Mesendoderm (in vitro differentiated cells): ENCODE measurements at regions not wholly inside any gene's neighbourhood (a gene's known extent, or its start where the extent isn't known, plus 50 kb on each side); places are given as distances from the start of the nearest gene placed in this dataset.

Source experiments
- DNase-seq: peaks from one replicate; pipeline ENCODE4 v3.0.0; 2013
- H2AK5ac ChIP-seq: 2 replicates; pipeline ENCODE4 v1.6.1; 2013; ENCODE audit warnings: low read length, inconsistent platforms
- H2BK120ac ChIP-seq: 2 replicates; pipeline ENCODE4 v1.6.1; 2013; ENCODE audit warnings: low read depth, mild to moderate bottlenecking, low read length, moderate library complexity, mixed read lengths
- H2BK15ac ChIP-seq: replicated peaks from 2 replicates; pipeline ENCODE4 v1.6.1; 2013; ENCODE audit warnings: low read depth, mild to moderate bottlenecking, moderate library complexity
- H2BK5ac ChIP-seq: 2 replicates; pipeline ENCODE4 v1.6.1; 2013; ENCODE audit warnings: low read length, inconsistent platforms
- H3K18ac ChIP-seq: 2 replicates; pipeline ENCODE4 v1.6.1; 2013; ENCODE audit warnings: mild to moderate bottlenecking, low read length, mixed read lengths
- H3K23ac ChIP-seq: one replicate; pipeline ENCODE4 v1.6.1; 2013; ENCODE audit warnings: low read length
- H3K27ac ChIP-seq: 2 replicates; pipeline ENCODE4 v1.5.1; 2013; ENCODE audit warnings: low read depth, mild to moderate bottlenecking, inconsistent platforms, low read length, moderate library complexity
- H3K27me3 ChIP-seq: 2 replicates; pipeline ENCODE4 v1.6.1; 2013; ENCODE audit warnings: low read length, control low read depth, mild to moderate bottlenecking, inconsistent platforms; ENCODE audit not compliant: insufficient read depth, poor library complexity
- H3K36me3 ChIP-seq: 2 replicates; pipeline ENCODE4 v1.6.1; 2013; ENCODE audit warnings: low read length, inconsistent platforms; ENCODE audit not compliant: control insufficient read depth, insufficient read depth
- H3K4ac ChIP-seq: one replicate; pipeline ENCODE4 v1.6.1; 2013; ENCODE audit warnings: low read depth, mild to moderate bottlenecking, low read length, moderate library complexity
- H3K4me1 ChIP-seq: 2 replicates; pipeline ENCODE4 v1.6.1; 2013; ENCODE audit warnings: low read depth, low read length, inconsistent platforms; ENCODE audit not compliant: control insufficient read depth
- H3K4me2 ChIP-seq: 2 replicates; pipeline ENCODE4 v1.6.1; 2013; ENCODE audit warnings: low read length
- H3K4me3 ChIP-seq: 2 replicates; pipeline ENCODE4 v1.5.1; 2013; ENCODE audit warnings: mild to moderate bottlenecking, low read length
- H3K56ac ChIP-seq: one replicate; pipeline ENCODE4 v1.6.1; 2013; ENCODE audit warnings: low read length
- H3K79me1 ChIP-seq: 2 replicates; pipeline ENCODE4 v1.6.1; 2013; ENCODE audit warnings: low read length, inconsistent platforms
- H3K79me2 ChIP-seq: 2 replicates; pipeline ENCODE4 v1.6.1; 2013; ENCODE audit warnings: mild to moderate bottlenecking, low read length; ENCODE audit not compliant: control insufficient read depth, insufficient read depth
- H3K9ac ChIP-seq: 2 replicates; pipeline ENCODE4 v1.6.1; 2013; ENCODE audit warnings: low read length, inconsistent platforms
- H4K5ac ChIP-seq: one replicate; pipeline ENCODE4 v1.6.1; 2013; ENCODE audit warnings: low read length
- H4K8ac ChIP-seq: one replicate; pipeline ENCODE4 v1.6.1; 2013; ENCODE audit warnings: low read depth, mild to moderate bottlenecking, control low read depth, low read length, moderate library complexity
- WGBS: extraction: QIAGEN DNeasy Blood & Tissue Kit; methylation state at CpG from one replicate; pipeline ENCODE4 v1.1.7; 2013; ENCODE audit warnings: low lambda C conversion rate, missing lambda C conversion rate; ENCODE audit not compliant: insufficient coverage; ENCODE audit errors: extremely low coverage; 5-methylcytosine and 5-hydroxymethylcytosine counted together

- no peak overlapping the region for H3K27ac ChIP-seq
- H2BK15ac ChIP-seq = no peak overlapping the region
- H2BK5ac ChIP-seq = no peak overlapping the region
Measured at GRCh38 chr2:18671363-18671762, 82.0 kb upstream of the NT5C1B start.

GRCh38 chr2:18668221-18668620 lies 78.9 kb upstream of the NT5C1B start:
- Histone ChIP-seq H2BK120ac (no peak overlapping the region), H3K4ac (no peak overlapping the region), H3K79me2 (no peaks in the 10 kb centered on the region), H3K27ac (no peak overlapping the region), H3K18ac (no peak overlapping the region), H3K4me3 (no peak overlapping the region), H3K23ac (no peak overlapping the region), H3K79me1 (no peaks in the 10 kb centered on the region), H3K4me1 (no peaks in the 10 kb centered on the region), H3K9ac (no peak overlapping the region), H2BK15ac (no peak overlapping the region), H4K5ac (no peak overlapping the region), H4K8ac (no peak overlapping the region), H3K56ac (no peak overlapping the region), H2BK5ac (no peak overlapping the region), H3K36me3 (no peaks in the 10 kb centered on the region), H3K27me3 (no peaks in the 10 kb centered on the region), H3K4me2 (no peak overlapping the region), H2AK5ac (no peak overlapping the region)
- WGBS = no CpG with 5 or more reads among the region's 2 CpGs
- no peak for DNase-seq

More at GRCh38 chr2:18671363-18671762, 82.0 kb upstream of the NT5C1B start:
- Histone ChIP-seq H3K36me3 (no peaks in the 10 kb centered on the region), H3K9ac (no peak overlapping the region), H4K8ac (no peak overlapping the region), H3K23ac (no peak overlapping the region), H2AK5ac (no peak overlapping the region), H3K4me3 (no peak overlapping the region), H3K27me3 (no peaks in the 10 kb centered on the region), H2BK120ac (no peak overlapping the region), H3K4me1 (no peaks in the 10 kb centered on the region), H4K5ac (no peak overlapping the region), H3K79me1 (no peaks in the 10 kb centered on the region), H3K56ac (no peak overlapping the region), H3K4me2 (no peak overlapping the region), H3K4ac (no peak overlapping the region), H3K18ac (no peak overlapping the region), H3K79me2 (no peaks in the 10 kb centered on the region)
- DNase-seq = no peak

GRCh38 chr2:18664421-18664820 lies 75.1 kb upstream of the NT5C1B start:
- whole genome bisulfite sequencing = no CpG with 5 or more reads among the region's 1 CpG

GRCh38 chr2:18663861-18664260 lies 74.5 kb upstream of the NT5C1B start:
- H3K36me3 ChIP-seq = no peaks in the 10 kb centered on the region
- H3K56ac ChIP-seq = no peak overlapping the region
- no peaks in the 10 kb centered on the region for H3K79me2 ChIP-seq
- H3K18ac ChIP-seq = no peak overlapping the region
- no peak overlapping the region for H3K4me3 ChIP-seq
- no peak overlapping the region for H4K5ac ChIP-seq
- whole genome bisulfite sequencing = no CpG with 5 or more reads among the region's 3 CpGs
- H3K79me1 ChIP-seq = no peaks in the 10 kb centered on the region
- H3K4ac ChIP-seq = no peak overlapping the region
- no peak overlapping the region for H2BK5ac ChIP-seq
- H4K8ac ChIP-seq = no peak overlapping the region
- no peak overlapping the region for H3K9ac ChIP-seq
- no peak overlapping the region for H2BK120ac ChIP-seq
- H3K23ac ChIP-seq = no peak overlapping the region
- H3K4me2 ChIP-seq = no peak overlapping the region
- H2BK15ac ChIP-seq = no peak overlapping the region
- no peak overlapping the region for H2AK5ac ChIP-seq
- H3K27ac ChIP-seq = no peak overlapping the region
- no peaks in the 10 kb centered on the region for H3K27me3 ChIP-seq
- no peak for DNase-seq
- no peaks in the 10 kb centered on the region for H3K4me1 ChIP-seq

More at GRCh38 chr2:18664421-18664820, 75.1 kb upstream of the NT5C1B start:
- Histone ChIP-seq H3K4me2 (no peak overlapping the region), H3K27ac (no peak overlapping the region), H3K36me3 (no peaks in the 10 kb centered on the region), H3K9ac (no peak overlapping the region), H3K56ac (no peak overlapping the region), H3K18ac (no peak overlapping the region), H3K79me1 (no peaks in the 10 kb centered on the region), H2BK120ac (no peak overlapping the region), H3K79me2 (no peaks in the 10 kb centered on the region), H3K4ac (no peak overlapping the region), H3K23ac (no peak overlapping the region), H4K5ac (no peak overlapping the region), H3K4me1 (no peaks in the 10 kb centered on the region), H3K4me3 (no peak overlapping the region), H3K27me3 (no peaks in the 10 kb centered on the region), H2AK5ac (no peak overlapping the region), H2BK15ac (no peak overlapping the region), H2BK5ac (no peak overlapping the region), H4K8ac (no peak overlapping the region)
- no peak for DNase-seq

- 100% methylated on average over 1 of the region's 5 CpGs for WGBS
- no peaks in the 10 kb centered on the region for H3K79me2 ChIP-seq
- no peaks in the 10 kb centered on the region for H3K79me1 ChIP-seq
- peak; percentile 13 for DNase-seq
- no peak overlapping the region for H3K23ac ChIP-seq
- no peak overlapping the region for H3K4me2 ChIP-seq
- H3K4ac ChIP-seq = no peak overlapping the region
- no peaks in the 10 kb centered on the region for H3K4me1 ChIP-seq
- no peak overlapping the region for H2AK5ac ChIP-seq
- no peak overlapping the region for H2BK15ac ChIP-seq
- H4K5ac ChIP-seq = no peak overlapping the region
- no peak overlapping the region for H3K27ac ChIP-seq
- H3K27me3 ChIP-seq = no peaks in the 10 kb centered on the region
- no peak overlapping the region for H2BK120ac ChIP-seq
- H3K4me3 ChIP-seq = no peak overlapping the region
- H2BK5ac ChIP-seq = no peak overlapping the region
- no peaks in the 10 kb centered on the region for H3K36me3 ChIP-seq
- H3K18ac ChIP-seq = no peak overlapping the region
- no peak overlapping the region for H4K8ac ChIP-seq
- H3K9ac ChIP-seq = no peak overlapping the region
- H3K56ac ChIP-seq = no peak overlapping the region
Measured at GRCh38 chr2:18662689-18663088, 73.3 kb upstream of the NT5C1B start.

- Histone ChIP-seq H2BK120ac (no peak overlapping the region), H3K4me2 (no peak overlapping the region), H3K36me3 (no peaks in the 10 kb centered on the region), H2AK5ac (no peak overlapping the region), H3K9ac (no peak overlapping the region), H3K56ac (no peak overlapping the region), H2BK5ac (no peak overlapping the region), H3K27ac (no peak overlapping the region), H3K79me2 (no peaks in the 10 kb centered on the region), H3K4me3 (no peak overlapping the region), H3K4me1 (no peaks in the 10 kb centered on the region), H3K4ac (no peak overlapping the region), H3K79me1 (no peaks in the 10 kb centered on the region), H4K5ac (no peak overlapping the region), H3K23ac (no peak overlapping the region), H3K27me3 (no peaks in the 10 kb centered on the region), H2BK15ac (no peak overlapping the region), H3K18ac (no peak overlapping the region), H4K8ac (no peak overlapping the region)
- no CpG with 5 or more reads among the region's 1 CpG for WGBS
- DNase-seq = no peak
Measured at GRCh38 chr2:18659915-18660314, 70.5 kb upstream of the NT5C1B start.
